ENCODE measurements at regions not wholly inside any gene's neighbourhood (a gene's known extent, or its start where the extent isn't known, plus 50 kb on each side); places are given as distances from the start of the nearest gene placed in this dataset.

DNA sequence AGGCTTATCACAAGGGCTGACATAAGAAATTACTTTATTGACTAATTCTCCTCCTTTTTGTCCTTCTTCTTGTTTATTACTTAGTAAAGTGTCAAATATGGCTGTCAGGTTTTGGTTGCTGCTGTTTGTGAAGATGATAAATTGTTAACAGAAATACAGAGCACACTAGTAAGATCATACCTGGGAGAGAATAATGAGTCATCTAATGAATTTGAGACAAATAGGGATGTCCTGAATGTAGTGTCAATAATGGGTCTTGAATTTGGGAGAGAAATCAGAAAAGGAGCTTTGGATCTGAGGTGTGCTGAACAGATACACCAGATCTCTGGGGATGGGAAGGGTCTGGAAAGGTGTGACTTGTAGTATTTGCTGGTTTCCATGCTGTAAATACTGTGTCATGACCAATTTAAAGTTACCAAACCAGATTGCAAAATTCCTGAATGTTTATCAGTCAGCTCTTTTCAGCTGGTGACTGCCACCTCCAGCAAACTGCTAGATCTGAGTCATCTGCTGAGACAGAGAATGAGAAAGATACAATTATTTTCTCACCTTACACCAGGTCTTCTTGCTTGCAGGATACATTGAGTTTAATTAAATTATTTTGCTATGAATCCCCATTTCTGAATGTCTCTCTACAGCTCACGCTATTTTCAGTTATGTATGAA lies 76.7 kb upstream of the SATB1 start:
- TF ChIP-seq, protein P1, sequence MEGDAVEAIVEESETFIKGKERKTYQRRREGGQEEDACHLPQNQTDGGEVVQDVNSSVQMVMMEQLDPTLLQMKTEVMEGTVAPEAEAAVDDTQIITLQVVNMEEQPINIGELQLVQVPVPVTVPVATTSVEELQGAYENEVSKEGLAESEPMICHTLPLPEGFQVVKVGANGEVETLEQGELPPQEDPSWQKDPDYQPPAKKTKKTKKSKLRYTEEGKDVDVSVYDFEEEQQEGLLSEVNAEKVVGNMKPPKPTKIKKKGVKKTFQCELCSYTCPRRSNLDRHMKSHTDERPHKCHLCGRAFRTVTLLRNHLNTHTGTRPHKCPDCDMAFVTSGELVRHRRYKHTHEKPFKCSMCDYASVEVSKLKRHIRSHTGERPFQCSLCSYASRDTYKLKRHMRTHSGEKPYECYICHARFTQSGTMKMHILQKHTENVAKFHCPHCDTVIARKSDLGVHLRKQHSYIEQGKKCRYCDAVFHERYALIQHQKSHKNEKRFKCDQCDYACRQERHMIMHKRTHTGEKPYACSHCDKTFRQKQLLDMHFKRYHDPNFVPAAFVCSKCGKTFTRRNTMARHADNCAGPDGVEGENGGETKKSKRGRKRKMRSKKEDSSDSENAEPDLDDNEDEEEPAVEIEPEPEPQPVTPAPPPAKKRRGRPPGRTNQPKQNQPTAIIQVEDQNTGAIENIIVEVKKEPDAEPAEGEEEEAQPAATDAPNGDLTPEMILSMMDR (optimal IDR thresholded peaks at IDR 0.05 in 1 of 3, IDR thresholded peaks at IDR 0.05 in 1 of 3, conservative IDR thresholded peaks at IDR 0.05 in 1 of 3; ENCODE audit: extremely low read depth in 1 of 3, insufficient read depth in 2 of 3, low read length in 3 of 3) = no peak
- no peak for TF ChIP-seq EZH2 (IDR thresholded peaks at IDR 0.05; ENCODE audit: low read length)

All from keratinocyte (primary cell).